GM04503 (cell line): ENCODE measurements at regions not wholly inside any gene's neighbourhood (a gene's known extent, or its start where the extent isn't known, plus 50 kb on each side); places are given as distances from the start of the nearest gene placed in this dataset.
"Not testable (repeated sequence)": the region's sequence is repeated elsewhere in the genome, so short reads cannot be mapped to it uniquely, and the experiment has no call there.

Source experiments
- DNase-seq: peaks from one replicate; pipeline ENCODE4 v3.0.0-alpha.2; 2012; ENCODE audit warnings: low read depth

DNA sequence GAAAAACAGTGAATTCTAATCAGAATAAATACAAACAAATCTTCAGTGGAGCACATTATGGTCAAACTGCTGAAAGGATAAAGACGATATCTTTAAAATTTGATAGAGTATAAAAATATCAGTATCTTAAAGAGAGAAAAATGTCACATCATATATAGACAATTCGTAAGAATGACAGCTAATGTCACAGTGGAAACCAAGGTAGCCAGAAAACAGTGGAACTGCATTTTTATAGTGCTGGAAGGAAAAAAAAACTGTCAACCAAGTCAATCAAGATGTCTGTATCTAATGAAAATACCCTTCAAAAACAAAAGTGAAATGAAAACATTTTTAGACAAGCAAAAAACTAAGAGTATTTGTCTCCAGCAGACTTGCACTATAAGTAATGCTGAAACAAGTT lies 73.4 kb upstream of the HMGXB4 start:
- no peak for DNase-seq

DNA sequence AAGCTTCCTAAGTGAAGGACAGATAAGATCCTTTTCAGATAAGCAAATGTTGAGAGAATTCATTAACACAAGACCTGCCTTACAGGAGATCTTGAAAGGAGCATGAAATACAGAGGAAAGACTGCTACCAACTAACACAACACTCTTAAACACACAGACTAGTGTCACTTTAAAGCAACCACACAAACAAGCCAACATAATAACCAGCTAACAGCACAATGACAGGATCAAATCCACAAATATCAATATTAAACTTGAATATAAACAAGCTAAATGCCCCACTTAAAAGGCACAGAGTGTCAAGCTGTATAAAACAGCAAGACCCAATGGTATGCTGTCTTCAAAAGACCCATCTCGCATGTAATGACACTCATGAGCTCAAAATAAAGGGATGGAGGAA lies 70.8 kb upstream of the HMGXB4 start:
- no peak for DNase-seq

DNA sequence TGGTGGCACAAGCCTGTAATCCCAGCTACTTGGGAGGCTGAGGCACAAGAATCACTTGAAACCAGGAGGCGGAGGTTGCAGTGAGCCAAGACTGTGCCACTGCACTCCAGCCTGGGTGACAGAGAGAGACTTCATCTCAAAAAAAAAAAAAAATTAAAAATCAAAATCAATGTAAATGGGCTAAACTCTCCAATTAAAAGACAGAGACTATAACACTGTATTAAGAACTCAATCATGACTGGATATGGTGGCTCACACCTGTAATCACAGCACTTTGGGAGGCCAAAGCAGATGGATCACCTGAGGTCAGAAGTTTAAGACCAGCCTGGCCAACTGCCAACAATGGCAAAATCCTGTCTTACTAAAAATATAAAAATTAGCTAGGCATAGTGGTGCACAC lies 68.4 kb upstream of the HMGXB4 start:
- not testable (repeated sequence) for DNase-seq

DNA sequence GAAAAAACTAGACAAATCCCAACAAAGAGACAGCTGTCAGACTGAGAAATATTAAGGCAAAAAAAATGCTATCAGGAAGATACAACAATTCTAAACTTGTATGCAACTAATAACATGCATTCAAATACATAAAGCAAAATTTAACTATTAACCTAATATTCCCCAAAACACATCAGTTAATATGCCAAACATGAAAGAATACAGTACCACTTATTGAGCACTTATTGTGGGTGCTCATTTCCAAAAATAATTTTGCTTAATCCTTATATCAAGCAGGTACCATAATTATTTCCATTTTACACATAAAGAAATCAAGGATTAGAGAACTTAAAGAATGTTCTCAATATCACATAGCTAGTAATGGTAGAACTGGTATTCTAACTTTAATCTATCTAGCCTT lies 67.7 kb upstream of the HMGXB4 start:
- no peak for DNase-seq

DNA sequence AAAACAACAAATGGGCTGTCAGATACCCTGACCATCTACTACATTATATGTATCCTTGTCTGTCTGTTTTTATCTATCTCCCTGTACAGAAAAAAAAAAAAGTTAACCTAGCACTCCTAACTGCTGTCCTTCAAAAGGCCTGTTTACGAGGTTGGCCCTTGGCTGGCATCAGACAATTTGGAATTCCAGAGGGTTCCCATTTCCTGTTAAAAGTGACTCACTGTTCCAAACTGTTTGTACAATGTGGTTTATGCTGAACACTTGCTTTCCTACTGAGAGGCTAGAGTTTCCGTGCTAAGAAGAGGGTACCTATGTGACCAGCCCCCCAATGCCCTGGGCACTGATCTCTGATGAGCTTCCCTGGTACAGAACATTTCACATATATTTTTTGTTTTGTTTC lies 65.9 kb upstream of the HMGXB4 start:
- peak; percentile 5 for DNase-seq

DNA sequence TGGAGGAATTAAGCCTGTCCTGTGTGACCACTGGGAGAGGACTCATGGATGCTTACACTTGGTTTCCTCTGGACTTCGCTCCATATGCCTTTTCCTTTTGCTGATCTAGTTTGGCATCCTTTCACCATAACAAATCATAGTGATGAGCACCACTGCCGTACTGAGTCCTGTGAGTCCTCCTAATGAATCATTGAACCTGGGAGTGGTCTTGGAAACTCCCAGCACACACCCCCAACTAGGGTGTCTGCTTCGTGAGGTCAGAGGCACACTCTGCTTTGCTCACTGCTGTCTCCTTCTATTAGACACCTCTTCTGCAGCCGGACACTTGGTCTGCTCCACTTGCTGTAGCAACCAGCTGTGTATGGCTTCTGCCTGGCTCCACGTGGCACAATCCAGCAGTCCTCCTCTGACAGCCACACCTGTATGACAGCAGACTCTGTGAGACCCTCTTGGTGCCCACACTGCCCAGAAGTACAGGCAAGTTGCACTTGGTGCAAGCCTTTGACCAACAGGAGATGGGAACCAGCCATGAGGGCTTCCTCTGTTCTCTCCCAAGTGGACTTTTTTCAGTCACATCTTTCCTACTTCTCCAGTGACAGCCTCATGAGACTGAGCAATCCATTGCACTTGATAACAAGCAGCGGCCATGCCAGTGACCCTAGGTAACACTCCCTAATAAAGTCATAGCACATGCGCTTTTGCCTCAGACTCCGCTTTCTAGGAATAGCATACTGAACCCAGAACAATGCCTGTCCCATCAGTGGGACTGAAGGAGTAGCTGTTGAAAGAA lies 65.0 kb upstream of the HMGXB4 start:
- no peak for DNase-seq

DNA sequence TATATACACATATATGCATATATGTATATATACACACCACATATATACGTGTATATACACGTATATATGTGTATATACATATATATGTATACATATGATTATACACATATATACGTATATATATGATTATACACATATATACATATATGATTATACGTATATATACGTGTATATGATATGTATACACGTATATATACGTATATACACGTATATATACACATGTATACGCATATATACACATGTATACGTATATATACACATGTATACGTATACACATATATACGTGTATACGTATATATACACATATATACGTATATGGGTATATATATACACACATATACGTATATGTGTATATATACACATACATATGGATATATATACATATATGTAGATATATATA lies 62.1 kb upstream of the HMGXB4 start:
- DNase-seq: no peak

DNA sequence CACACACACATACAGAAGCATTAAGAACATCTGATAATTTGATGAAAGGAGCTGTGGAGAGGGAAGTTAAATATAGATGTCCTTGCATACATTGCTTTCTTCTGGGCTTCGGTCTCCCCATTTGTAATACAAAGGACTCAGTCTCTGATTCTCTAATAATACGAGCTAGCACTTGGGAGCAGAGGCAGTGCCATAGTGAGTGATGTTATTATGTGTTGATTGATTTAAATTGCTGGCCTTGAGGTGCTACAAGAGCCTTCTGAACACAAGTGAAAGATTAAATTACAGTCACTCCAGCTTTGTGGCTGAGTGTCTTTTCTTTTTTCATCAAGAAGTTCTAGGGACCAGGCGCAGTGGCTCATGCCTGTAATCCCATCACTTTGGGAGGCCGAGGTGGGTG lies 61.5 kb upstream of the HMGXB4 start:
- DNase-seq: no peak

DNA sequence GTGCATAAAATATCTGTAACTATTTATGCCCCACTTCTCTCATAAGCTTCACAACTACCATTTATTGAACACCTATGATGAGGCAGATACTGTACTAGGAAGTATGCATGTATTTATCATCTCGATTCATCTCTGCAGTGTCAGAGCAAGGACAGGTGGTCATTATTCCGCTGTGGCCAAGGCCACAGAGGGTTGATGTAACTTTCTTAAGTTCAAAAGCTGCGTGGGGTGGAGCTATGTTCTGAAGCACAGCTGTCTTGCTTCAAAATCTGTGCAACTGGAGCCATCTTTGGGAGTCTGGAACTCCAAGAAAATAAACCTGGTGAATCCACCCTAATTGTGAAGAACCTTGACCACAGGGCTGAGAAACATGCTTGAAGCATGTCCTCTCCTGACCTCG lies 60.2 kb upstream of the HMGXB4 start:
- no peak for DNase-seq

DNA sequence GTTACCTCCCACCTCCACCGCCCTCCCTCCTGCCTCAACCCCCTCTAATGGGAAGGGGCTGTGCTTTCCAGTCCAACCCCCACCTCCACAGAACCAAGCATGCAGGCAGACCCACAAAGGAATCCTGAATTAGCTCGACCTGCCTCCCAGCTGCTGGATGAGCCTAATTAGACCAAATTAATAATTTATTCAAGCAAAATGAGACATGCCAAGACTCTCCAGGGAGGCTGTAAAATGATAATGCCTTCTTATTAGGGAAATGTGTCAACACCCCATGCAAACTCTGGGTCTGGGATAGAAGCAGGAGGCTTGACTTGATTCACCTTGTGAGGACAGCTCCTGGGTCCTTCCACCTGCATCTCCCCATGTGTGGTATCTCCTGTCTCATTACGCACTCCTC lies 59.4 kb upstream of the HMGXB4 start:
- DNase-seq: no peak

DNA sequence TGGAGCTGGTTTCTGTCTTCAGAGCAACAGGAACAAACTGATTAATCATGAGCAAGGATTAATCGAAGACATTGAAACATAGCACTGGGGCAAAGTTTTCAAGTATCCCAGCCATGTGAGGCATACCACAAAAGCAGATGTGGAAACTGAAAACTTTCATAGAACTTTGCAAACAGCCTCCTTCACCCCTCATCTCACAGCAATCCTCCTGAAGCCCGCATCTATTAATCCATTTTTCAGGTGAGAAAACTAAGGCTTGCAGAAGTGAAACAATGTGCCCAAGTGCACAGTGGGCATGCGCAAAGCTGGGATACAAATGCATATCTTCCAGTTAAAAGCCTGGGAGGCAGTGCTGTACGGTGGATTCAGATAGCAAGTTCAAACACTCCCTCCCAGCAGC lies 58.6 kb upstream of the HMGXB4 start:
- DNase-seq: no peak

DNA sequence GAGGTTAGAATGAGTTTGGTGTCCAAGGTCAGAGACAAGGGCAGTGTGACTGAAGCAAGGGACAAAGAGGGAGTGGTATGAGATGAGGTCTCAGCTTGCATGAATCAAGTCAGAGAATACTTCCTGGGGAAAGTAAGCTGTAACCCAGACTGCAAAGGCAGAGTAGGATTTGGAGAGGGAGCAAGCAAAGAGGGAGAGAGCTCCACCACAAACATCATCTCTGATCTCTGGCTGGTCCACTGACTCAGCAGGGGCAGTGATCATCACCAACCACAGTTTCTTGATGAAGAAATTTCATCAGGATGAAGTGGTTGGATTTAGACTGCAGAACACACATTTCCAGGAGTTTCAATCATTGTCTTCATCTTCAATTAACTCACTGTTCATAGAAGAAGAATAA lies 54.9 kb upstream of the HMGXB4 start:
- no peak for DNase-seq

DNA sequence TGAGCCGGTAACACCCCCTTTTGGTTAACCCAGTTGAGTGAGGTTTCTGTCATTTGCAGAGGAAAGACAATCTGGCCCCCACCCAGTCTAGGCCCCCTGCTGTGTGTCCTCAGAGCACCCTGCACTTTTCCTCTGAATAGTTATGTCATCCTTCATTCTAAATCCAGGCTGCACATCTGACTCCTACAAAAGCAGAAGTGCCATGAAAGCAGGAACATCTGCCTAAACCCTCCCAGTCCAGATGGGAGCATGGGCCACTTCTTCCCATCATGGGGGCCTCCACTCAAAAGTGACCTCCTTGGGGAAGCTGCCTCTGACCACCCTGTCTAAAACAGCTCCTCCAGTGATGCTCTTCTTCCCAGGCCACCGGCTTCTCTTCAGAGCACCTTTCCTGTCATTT lies 53.7 kb upstream of the HMGXB4 start:
- DNase-seq: no peak

DNA sequence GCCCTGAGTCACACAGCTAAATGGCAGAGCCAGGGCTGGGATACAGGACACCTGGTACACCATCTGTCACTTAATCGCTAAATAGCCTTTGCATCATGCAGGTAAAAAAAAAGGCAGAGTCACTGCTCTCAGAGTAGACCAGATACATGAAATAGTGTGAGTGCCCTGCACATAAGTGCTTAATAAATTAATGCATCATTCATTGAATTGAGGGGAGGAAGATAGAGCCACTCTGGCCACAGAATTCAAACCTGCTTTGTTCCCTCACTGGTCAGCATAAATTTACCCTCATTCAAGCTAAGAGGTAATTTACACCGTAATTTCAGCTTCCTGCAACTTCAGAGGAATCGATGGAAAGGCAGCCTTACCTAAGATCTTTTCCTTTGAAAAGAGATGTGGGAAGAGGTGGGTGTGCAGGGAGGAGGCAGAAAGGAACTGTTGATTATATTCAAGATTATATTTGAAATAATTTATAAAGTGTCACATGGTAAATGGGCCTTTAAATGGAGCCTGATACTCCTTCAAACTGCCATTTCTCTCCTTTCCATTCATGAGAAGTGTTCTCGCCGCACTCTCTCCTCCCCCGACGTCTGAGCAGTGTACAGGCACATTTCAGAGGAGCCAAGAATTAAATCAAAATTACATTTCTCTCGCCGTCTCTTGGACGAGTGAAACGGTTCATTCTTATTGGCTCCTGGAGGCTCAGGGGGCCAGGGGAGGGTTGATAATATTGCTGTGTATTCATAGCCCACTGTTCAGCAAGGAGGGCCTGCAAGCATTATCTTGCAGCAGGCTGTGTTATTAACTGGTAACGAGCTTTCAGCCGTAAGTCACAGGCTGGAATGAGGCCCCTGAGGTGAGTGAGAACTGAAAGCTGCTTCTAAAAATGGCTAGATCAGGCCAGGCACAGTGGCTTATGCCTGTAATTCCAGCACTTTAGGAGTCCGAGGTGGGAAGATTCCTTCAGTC lies 52.2 kb upstream of the HMGXB4 start:
- no peak for DNase-seq

DNA sequence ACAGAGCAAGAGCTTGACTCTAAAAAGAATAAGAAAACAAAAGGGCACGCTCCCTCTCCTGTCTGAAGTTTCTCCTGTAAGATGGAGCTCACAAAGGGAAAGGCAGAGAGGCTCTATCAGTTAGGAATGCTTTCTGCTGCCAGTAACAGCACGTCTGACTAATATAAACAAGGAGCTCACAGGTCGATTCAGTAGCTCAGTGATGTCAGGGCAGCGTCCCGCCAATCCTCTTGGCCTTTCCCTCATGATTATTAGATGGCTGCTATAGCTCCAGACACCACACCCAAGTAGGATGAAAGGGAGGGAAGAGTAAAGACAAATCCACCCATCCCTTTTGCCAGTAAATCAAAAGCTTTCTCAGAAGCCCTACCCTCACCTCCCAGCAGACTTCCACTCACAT lies 51.3 kb upstream of the HMGXB4 start:
- DNase-seq: no peak

DNA sequence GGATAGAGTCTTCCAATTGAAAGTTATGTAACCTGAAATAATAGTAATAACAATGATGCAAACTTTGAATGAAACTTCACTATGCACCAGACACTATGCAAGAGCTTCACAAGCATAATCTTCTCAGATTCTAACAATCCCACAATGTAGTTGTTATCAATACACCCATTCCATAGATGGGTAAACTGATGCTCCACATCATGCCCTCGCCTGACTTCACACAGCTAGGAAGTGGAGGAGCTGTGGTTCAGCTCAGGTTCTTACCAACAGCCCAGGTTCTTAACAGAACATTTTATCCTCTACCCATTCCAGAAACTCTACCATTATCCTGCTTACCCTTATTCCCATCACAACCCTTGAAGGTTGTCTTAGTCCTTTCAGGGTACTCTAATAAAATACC lies 50.4 kb upstream of the HMGXB4 start:
- no peak for DNase-seq
